Parathyroid adenoma (tissue), 2 donors: ENCODE measurements at regions not wholly inside any gene's neighbourhood (a gene's known extent, or its start where the extent isn't known, plus 50 kb on each side); places are given as distances from the start of the nearest gene placed in this dataset.

Experiments
- H2AFZ ChIP-seq: fragments of 300-600 bp; sonication (generic); one replicate; pipeline ENCODE4 v1.7.0; 2017; ENCODE audit warnings: antibody characterized with exemption, mild to moderate bottlenecking
- H3K27ac ChIP-seq: fragments of 300-600 bp; sonication (generic); one replicate; pipeline ENCODE4 v1.7.0; 2017
- H3K27me3 ChIP-seq: fragments of 300-600 bp; sonication (generic); one replicate; pipeline ENCODE4 v1.7.0; 2017; ENCODE audit warnings: low read length; ENCODE audit not compliant: control insufficient read depth, insufficient read depth
- H3K36me3 ChIP-seq: fragments of 300-600 bp; sonication (generic); one replicate; pipeline ENCODE4 v1.7.0; 2017; ENCODE audit warnings: low read length; ENCODE audit not compliant: control insufficient read depth, insufficient read depth
- H3K4me1 ChIP-seq: fragments of 300-600 bp; sonication (generic); one replicate; pipeline ENCODE4 v1.7.0; 2017; ENCODE audit warnings: control low read depth
- H3K4me2 ChIP-seq: fragments of 300-600 bp; sonication (generic); one replicate; pipeline ENCODE4 v1.7.0; 2017; ENCODE audit warnings: low read length
- H3K4me3 ChIP-seq: fragments of 300-600 bp; sonication (generic); one replicate; pipeline ENCODE4 v1.7.0; 2017; ENCODE audit warnings: low read depth, low read length
- H3K79me2 ChIP-seq: fragments of 300-600 bp; sonication (generic); one replicate; pipeline ENCODE4 v1.7.0; 2017; ENCODE audit warnings: control low read depth
- H3K9ac ChIP-seq: fragments of 300-600 bp; sonication (generic); one replicate; pipeline ENCODE4 v1.7.0; 2017; ENCODE audit warnings: mild to moderate bottlenecking
- H3K9me3 ChIP-seq: fragments of 300-600 bp; sonication (generic); one replicate; pipeline ENCODE4 v1.7.0; 2017; ENCODE audit warnings: low read length; ENCODE audit not compliant: control insufficient read depth
- CTCF ChIP-seq: fragments of 300-600 bp; sonication (generic); IDR thresholded peaks from one replicate; pipeline ENCODE4 v1.7.0; 2017; ENCODE audit warnings: antibody characterized with exemption, mild to moderate bottlenecking
- donor health status: primary hyperparathyroidism.

- Histone ChIP-seq H2AFZ (no peak overlapping the region), H3K9ac (no peak overlapping the region), H3K27me3 (no peaks in the 10 kb centered on the region), H3K4me2 (no peak overlapping the region), H3K27ac (no peak overlapping the region), H3K4me1 (no peaks in the 10 kb centered on the region), H3K79me2 (no peaks in the 10 kb centered on the region), H3K36me3 (no peaks in the 10 kb centered on the region), H3K9me3 (no peaks in the 10 kb centered on the region), H3K4me3 (no peak overlapping the region)
- no peak for TF ChIP-seq CTCF
These were observed 66.2 kb upstream of the PCBD1 start for GRCh38 chr10:70954381-70955176.

- H3K9me3 ChIP-seq = no peaks in the 10 kb centered on the region
- no peak overlapping the region for H3K4me2 ChIP-seq
- H2AFZ ChIP-seq = no peak overlapping the region
- H3K4me3 ChIP-seq = no peak overlapping the region
- H3K4me1 ChIP-seq = no peaks in the 10 kb centered on the region
- H3K27ac ChIP-seq = no peak overlapping the region
- H3K79me2 ChIP-seq = no peaks in the 10 kb centered on the region
- no peaks in the 10 kb centered on the region for H3K36me3 ChIP-seq
- no peaks in the 10 kb centered on the region for H3K27me3 ChIP-seq
- no peak for TF ChIP-seq CTCF
- no peak overlapping the region for H3K9ac ChIP-seq
These were observed 67.8 kb upstream of the PCBD1 start for GRCh38 chr10:70956029-70956759.

- Histone ChIP-seq H2AFZ (no peak overlapping the region), H3K9ac (no peak overlapping the region), H3K79me2 (no peaks in the 10 kb centered on the region), H3K27me3 (no peaks in the 10 kb centered on the region), H3K4me2 (no peak overlapping the region), H3K27ac (no peak overlapping the region), H3K36me3 (no peaks in the 10 kb centered on the region), H3K4me1 (no peaks in the 10 kb centered on the region), H3K9me3 (no peaks in the 10 kb centered on the region), H3K4me3 (no peak overlapping the region)
- no peak for TF ChIP-seq CTCF
These were observed 70.0 kb upstream of the PCBD1 start for GRCh38 chr10:70958396-70958795.

- Histone ChIP-seq H3K9me3 (no peaks in the 10 kb centered on the region), H3K27ac (no peak overlapping the region), H3K9ac (no peak overlapping the region), H3K4me3 (no peak overlapping the region), H3K79me2 (no peaks in the 10 kb centered on the region), H3K27me3 (no peaks in the 10 kb centered on the region), H2AFZ (no peak overlapping the region), H3K4me2 (no peak overlapping the region), H3K4me1 (no peaks in the 10 kb centered on the region), H3K36me3 (no peaks in the 10 kb centered on the region)
- TF ChIP-seq CTCF = no peak
These were observed 72.0 kb upstream of the PCBD1 start for GRCh38 chr10:70960316-70960715.
